ENCODE measurements at regions not wholly inside any gene's neighbourhood (a gene's known extent, or its start where the extent isn't known, plus 50 kb on each side); places are given as distances from the start of the nearest gene placed in this dataset.

DNA sequence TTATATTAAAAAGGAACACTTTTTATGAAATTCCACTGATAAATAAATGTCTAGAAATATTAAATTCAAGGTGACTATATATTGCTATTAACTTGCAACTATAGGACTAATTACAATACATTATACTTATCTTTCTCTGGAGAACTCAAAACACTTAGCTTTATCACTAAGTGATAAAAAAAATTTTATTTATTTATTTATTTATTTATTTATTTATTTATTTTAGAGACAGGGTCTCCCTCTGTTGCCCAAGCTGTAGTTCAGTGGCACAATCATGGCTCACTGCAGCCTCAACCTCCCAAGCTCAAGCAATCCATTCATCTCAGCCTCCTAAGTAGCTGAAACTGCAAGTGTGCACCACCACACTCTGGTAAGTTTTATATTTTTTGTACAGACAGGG is 451.1 kb downstream of the DSC3 start (continued):
- TF ChIP-seq BCLAF1 (IDR thresholded peaks at IDR 0.05): no peak
- TF ChIP-seq, protein P1, sequence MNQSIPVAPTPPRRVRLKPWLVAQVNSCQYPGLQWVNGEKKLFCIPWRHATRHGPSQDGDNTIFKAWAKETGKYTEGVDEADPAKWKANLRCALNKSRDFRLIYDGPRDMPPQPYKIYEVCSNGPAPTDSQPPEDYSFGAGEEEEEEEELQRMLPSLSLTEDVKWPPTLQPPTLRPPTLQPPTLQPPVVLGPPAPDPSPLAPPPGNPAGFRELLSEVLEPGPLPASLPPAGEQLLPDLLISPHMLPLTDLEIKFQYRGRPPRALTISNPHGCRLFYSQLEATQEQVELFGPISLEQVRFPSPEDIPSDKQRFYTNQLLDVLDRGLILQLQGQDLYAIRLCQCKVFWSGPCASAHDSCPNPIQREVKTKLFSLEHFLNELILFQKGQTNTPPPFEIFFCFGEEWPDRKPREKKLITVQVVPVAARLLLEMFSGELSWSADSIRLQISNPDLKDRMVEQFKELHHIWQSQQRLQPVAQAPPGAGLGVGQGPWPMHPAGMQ (IDR thresholded peaks at IDR 0.05; ENCODE audit: borderline replicate concordance): no peak
- no peak for TF ChIP-seq FOXM1 (IDR thresholded peaks at IDR 0.05; ENCODE audit: low read depth, low read length)
- TF ChIP-seq, protein P2, sequence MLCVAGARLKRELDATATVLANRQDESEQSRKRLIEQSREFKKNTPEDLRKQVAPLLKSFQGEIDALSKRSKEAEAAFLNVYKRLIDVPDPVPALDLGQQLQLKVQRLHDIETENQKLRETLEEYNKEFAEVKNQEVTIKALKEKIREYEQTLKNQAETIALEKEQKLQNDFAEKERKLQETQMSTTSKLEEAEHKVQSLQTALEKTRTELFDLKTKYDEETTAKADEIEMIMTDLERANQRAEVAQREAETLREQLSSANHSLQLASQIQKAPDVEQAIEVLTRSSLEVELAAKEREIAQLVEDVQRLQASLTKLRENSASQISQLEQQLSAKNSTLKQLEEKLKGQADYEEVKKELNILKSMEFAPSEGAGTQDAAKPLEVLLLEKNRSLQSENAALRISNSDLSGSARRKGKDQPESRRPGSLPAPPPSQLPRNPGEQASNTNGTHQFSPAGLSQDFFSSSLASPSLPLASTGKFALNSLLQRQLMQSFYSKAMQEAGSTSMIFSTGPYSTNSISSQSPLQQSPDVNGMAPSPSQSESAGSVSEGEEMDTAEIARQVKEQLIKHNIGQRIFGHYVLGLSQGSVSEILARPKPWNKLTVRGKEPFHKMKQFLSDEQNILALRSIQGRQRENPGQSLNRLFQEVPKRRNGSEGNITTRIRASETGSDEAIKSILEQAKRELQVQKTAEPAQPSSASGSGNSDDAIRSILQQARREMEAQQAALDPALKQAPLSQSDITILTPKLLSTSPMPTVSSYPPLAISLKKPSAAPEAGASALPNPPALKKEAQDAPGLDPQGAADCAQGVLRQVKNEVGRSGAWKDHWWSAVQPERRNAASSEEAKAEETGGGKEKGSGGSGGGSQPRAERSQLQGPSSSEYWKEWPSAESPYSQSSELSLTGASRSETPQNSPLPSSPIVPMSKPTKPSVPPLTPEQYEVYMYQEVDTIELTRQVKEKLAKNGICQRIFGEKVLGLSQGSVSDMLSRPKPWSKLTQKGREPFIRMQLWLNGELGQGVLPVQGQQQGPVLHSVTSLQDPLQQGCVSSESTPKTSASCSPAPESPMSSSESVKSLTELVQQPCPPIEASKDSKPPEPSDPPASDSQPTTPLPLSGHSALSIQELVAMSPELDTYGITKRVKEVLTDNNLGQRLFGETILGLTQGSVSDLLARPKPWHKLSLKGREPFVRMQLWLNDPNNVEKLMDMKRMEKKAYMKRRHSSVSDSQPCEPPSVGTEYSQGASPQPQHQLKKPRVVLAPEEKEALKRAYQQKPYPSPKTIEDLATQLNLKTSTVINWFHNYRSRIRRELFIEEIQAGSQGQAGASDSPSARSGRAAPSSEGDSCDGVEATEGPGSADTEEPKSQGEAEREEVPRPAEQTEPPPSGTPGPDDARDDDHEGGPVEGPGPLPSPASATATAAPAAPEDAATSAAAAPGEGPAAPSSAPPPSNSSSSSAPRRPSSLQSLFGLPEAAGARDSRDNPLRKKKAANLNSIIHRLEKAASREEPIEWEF (IDR thresholded peaks at IDR 0.05; ENCODE audit: insufficient replicate concordance, low read depth, low read length): no peak
- TF ChIP-seq BMI1 (IDR thresholded peaks at IDR 0.05; ENCODE audit: borderline replicate concordance): no peak
- no peak for TF ChIP-seq TCF3 (IDR thresholded peaks at IDR 0.05; ENCODE audit: borderline replicate concordance, insufficient read depth, low read depth, low read length)
